ENCODE measurements at regions not wholly inside any gene's neighbourhood (a gene's known extent, or its start where the extent isn't known, plus 50 kb on each side); places are given as distances from the start of the nearest gene placed in this dataset.

GRCh38 chr22:47727641-47728040 lies 965.2 kb downstream of the TBC1D22A start (continued):
- TF ChIP-seq, protein P1, sequence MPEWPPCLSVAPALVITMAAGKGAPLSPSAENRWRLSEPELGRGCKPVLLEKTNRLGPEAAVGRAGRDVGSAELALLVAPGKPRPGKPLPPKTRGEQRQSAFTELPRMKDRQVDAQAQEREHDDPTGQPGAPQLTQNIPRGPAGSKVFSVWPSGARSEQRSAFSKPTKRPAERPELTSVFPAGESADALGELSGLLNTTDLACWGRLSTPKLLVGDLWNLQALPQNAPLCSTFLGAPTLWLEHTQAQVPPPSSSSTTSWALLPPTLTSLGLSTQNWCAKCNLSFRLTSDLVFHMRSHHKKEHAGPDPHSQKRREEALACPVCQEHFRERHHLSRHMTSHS (tag by site-specific recombination; IDR thresholded peaks at IDR 0.05) = no peak
- TF ChIP-seq ZNF174 (tag by site-specific recombination; IDR thresholded peaks at IDR 0.05) = no peak
- TF ChIP-seq, protein P2, sequence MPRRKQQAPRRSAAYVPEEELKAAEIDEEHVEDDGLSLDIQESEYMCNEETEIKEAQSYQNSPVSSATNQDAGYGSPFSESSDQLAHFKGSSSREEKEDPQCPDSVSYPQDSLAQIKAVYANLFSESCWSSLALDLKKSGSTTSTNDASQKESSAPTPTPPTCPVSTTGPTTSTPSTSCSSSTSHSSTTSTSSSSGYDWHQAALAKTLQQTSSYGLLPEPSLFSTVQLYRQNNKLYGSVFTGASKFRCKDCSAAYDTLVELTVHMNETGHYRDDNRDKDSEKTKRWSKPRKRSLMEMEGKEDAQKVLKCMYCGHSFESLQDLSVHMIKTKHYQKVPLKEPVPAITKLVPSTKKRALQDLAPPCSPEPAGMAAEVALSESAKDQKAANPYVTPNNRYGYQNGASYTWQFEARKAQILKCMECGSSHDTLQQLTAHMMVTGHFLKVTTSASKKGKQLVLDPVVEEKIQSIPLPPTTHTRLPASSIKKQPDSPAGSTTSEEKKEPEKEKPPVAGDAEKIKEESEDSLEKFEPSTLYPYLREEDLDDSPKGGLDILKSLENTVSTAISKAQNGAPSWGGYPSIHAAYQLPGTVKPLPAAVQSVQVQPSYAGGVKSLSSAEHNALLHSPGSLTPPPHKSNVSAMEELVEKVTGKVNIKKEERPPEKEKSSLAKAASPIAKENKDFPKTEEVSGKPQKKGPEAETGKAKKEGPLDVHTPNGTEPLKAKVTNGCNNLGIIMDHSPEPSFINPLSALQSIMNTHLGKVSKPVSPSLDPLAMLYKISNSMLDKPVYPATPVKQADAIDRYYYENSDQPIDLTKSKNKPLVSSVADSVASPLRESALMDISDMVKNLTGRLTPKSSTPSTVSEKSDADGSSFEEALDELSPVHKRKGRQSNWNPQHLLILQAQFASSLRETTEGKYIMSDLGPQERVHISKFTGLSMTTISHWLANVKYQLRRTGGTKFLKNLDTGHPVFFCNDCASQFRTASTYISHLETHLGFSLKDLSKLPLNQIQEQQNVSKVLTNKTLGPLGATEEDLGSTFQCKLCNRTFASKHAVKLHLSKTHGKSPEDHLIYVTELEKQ (tag by site-specific recombination; IDR thresholded peaks at IDR 0.05; ENCODE audit: borderline replicate concordance) = no peak
- TF ChIP-seq, protein P3, sequence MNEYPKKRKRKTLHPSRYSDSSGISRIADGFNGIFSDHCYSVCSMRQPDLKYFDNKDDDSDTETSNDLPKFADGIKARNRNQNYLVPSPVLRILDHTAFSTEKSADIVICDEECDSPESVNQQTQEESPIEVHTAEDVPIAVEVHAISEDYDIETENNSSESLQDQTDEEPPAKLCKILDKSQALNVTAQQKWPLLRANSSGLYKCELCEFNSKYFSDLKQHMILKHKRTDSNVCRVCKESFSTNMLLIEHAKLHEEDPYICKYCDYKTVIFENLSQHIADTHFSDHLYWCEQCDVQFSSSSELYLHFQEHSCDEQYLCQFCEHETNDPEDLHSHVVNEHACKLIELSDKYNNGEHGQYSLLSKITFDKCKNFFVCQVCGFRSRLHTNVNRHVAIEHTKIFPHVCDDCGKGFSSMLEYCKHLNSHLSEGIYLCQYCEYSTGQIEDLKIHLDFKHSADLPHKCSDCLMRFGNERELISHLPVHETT (tag by site-specific recombination; IDR thresholded peaks at IDR 0.05) = no peak
- TF ChIP-seq ZNF404 (tag by site-specific recombination; IDR thresholded peaks at IDR 0.05) = no peak

DNA sequence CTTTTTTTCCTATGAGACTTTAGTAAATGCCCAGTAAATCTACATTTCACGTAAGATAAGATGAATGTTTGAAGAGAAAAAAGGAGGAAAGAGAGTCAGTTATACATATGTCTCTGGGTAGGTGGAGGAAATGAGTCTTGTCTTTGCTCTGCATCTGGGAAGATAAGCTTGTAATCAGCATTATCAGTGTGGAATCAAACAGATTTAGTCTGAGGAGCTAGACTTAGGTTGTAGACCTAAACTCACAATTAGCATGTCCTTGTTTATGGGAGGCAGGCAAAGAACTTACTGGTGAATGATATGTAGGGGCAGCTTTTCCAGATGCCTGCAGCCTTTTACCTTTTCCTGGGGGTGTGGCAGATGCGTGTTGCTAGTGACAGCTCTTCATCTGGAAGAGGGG lies 962.3 kb downstream of the TBC1D22A start:
- no peak for TF ChIP-seq ZBTB6 (tag by site-specific recombination; IDR thresholded peaks at IDR 0.05)
- no peaks in the 10 kb centered on the region for H3K36me3 ChIP-seq (ENCODE audit: control insufficient read depth in 2 of 2, insufficient read depth in 1 of 2, low read length in 2 of 2)
- CTCF ChIA-PET = no interaction called here
- POLR2A ChIA-PET = no interaction called here
- H3K4me1 ChIP-seq (ENCODE audit: control insufficient read depth, insufficient read depth, low read length) = no peaks in the 10 kb centered on the region
- no peaks in the 10 kb centered on the region for H3K9me3 ChIP-seq (ENCODE audit: control insufficient read depth, insufficient read depth, low read depth, low read length)
- H3K4me3 ChIP-seq (ENCODE audit: low read depth, low read length) = no peak overlapping the region
- no peak overlapping the region for H3K27ac ChIP-seq (ENCODE audit: extremely low read depth, low read depth, low read length)

DNA sequence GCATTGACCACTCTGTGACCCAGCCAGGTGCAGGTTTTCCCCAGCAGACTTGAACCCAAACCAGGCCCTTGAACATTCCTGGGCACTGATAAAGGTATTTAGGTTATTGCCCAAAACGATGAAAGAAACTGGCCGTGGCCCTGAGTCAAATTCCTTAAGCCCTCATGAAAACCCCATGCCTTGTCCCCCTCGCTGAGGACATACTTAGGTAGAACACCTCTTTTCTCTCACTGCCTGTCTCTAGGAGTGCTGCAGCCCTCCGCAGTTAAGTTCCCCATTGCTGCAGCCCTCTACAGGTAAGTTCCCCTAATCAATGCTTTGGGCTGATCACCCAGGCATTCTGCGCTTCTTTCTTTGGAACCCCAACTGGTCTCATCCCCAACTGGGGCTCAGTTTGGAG lies 961.6 kb downstream of the TBC1D22A start:
- Histone ChIP-seq H3K27ac (ENCODE audit: extremely low read depth, low read depth, low read length) (no peak overlapping the region), H3K4me1 (ENCODE audit: control insufficient read depth, insufficient read depth, low read length) (no peaks in the 10 kb centered on the region), H3K9me3 (ENCODE audit: control insufficient read depth, insufficient read depth, low read depth, low read length) (no peaks in the 10 kb centered on the region), H3K36me3 (ENCODE audit: control insufficient read depth in 2 of 2, insufficient read depth in 1 of 2, low read length in 2 of 2) (no peaks in the 10 kb centered on the region), H3K4me3 (ENCODE audit: low read depth, low read length) (no peak overlapping the region)
- ChIA-PET POLR2A (no interaction called here), CTCF (no interaction called here)
- no peak for TF ChIP-seq ZXDB (tag by site-specific recombination; IDR thresholded peaks at IDR 0.05)
- TF ChIP-seq ZNF558 (tag by site-specific recombination; IDR thresholded peaks at IDR 0.05) = no peak
- TF ChIP-seq, protein P4, sequence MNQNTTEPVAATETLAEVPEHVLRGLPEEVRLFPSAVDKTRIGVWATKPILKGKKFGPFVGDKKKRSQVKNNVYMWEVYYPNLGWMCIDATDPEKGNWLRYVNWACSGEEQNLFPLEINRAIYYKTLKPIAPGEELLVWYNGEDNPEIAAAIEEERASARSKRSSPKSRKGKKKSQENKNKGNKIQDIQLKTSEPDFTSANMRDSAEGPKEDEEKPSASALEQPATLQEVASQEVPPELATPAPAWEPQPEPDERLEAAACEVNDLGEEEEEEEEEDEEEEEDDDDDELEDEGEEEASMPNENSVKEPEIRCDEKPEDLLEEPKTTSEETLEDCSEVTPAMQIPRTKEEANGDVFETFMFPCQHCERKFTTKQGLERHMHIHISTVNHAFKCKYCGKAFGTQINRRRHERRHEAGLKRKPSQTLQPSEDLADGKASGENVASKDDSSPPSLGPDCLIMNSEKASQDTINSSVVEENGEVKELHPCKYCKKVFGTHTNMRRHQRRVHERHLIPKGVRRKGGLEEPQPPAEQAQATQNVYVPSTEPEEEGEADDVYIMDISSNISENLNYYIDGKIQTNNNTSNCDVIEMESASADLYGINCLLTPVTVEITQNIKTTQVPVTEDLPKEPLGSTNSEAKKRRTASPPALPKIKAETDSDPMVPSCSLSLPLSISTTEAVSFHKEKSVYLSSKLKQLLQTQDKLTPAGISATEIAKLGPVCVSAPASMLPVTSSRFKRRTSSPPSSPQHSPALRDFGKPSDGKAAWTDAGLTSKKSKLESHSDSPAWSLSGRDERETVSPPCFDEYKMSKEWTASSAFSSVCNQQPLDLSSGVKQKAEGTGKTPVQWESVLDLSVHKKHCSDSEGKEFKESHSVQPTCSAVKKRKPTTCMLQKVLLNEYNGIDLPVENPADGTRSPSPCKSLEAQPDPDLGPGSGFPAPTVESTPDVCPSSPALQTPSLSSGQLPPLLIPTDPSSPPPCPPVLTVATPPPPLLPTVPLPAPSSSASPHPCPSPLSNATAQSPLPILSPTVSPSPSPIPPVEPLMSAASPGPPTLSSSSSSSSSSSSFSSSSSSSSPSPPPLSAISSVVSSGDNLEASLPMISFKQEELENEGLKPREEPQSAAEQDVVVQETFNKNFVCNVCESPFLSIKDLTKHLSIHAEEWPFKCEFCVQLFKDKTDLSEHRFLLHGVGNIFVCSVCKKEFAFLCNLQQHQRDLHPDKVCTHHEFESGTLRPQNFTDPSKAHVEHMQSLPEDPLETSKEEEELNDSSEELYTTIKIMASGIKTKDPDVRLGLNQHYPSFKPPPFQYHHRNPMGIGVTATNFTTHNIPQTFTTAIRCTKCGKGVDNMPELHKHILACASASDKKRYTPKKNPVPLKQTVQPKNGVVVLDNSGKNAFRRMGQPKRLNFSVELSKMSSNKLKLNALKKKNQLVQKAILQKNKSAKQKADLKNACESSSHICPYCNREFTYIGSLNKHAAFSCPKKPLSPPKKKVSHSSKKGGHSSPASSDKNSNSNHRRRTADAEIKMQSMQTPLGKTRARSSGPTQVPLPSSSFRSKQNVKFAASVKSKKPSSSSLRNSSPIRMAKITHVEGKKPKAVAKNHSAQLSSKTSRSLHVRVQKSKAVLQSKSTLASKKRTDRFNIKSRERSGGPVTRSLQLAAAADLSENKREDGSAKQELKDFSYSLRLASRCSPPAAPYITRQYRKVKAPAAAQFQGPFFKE (tag by site-specific recombination; IDR thresholded peaks at IDR 0.05; ENCODE audit: borderline replicate concordance) = no peak
- TF ChIP-seq ZSCAN18 (tag by site-specific recombination; IDR thresholded peaks at IDR 0.05) = no peak
- no peak for TF ChIP-seq PRDM4 (tag by site-specific recombination; IDR thresholded peaks at IDR 0.05)
- no peak for TF ChIP-seq ZNF596 (tag by site-specific recombination; IDR thresholded peaks at IDR 0.05)
- no peak for TF ChIP-seq TRIM28 (IDR thresholded peaks at IDR 0.05; ENCODE audit: borderline replicate concordance, low read length)
- TF ChIP-seq ZNF571 (tag by site-specific recombination; IDR thresholded peaks at IDR 0.05) = no peak
- no peak for TF ChIP-seq KLF10 (tag by site-specific recombination; IDR thresholded peaks at IDR 0.05)
- TF ChIP-seq ZNF184 (tag by site-specific recombination; IDR thresholded peaks at IDR 0.05) = no peak
